ENCODE measurements at regions not wholly inside any gene's neighbourhood (a gene's known extent, or its start where the extent isn't known, plus 50 kb on each side); places are given as distances from the start of the nearest gene placed in this dataset.

DNA sequence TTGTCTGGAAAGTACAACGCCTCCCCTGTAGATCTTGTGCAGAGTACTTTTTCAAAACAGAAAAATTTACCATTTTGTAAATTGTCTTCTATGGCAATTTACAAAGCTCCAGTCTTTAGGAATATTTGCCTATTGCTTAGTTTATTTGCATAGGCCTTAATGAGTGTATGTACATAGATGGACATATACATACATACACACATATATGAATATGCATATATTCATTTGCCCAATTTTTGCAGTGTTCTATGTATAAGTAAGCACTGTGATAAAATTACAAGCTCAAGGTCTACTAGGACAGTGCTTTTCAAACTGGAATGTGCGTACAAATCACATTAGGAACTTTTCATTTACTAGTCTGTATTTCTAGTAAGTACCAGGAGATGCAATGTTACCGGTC is 301.3 kb upstream of the SMARCA2 start:
- no peak for DNase-seq

- DNase-seq: no peak
These were observed 297.3 kb upstream of the SMARCA2 start for GRCh38 chr9:1717882-1718281.

- no peak for DNase-seq
These were observed 296.3 kb upstream of the SMARCA2 start for GRCh38 chr9:1718836-1719235.

DNA sequence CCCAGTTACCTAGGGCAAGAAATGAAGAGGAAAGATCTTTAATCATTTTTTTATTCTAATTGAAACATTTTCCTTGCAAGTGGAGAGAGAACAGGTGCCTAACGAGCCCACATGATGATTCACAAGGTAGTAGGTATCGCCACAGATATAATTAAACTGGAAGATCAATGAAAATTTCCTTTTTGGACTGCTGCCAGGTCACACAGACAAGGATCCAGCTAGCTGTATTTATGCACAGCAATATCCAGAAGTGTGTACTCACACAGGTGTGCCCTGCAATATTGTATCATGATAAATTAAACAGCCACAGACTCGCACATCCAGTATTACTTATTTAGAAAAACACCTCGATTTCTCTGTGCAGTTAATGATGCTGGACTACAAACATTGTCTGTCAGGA is 294.0 kb upstream of the SMARCA2 start:
- no peak for DNase-seq

GRCh38 chr9:1722404-1722803 is 292.7 kb upstream of the SMARCA2 start:
- DNase-seq: no peak

GRCh38 chr9:1723522-1724015 is 291.6 kb upstream of the SMARCA2 start:
- no peak for DNase-seq

GRCh38 chr9:1726993-1727759 is 288.0 kb upstream of the SMARCA2 start:
- no peak for DNase-seq

GRCh38 chr9:1729631-1730030 is 285.5 kb upstream of the SMARCA2 start:
- no peak for DNase-seq

DNA sequence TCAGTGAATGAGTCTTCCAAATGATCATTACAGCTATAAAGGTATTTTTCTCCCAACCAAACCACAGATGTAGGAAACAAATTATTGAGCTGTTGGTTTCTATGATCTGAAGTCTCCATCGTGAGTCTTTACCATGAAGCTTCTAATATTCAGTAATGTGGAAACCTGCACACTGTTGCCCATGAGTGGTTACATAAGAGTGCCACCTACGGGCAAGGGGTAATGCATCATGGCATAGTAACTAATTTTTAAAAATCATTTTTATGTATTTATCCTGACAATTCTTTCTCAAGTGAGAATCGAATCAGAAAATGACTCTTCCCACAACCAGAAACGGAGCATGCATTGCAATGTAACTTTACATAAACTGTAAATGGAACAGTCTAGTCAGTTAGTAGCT is 282.5 kb upstream of the SMARCA2 start:
- DNase-seq: no peak

DNA sequence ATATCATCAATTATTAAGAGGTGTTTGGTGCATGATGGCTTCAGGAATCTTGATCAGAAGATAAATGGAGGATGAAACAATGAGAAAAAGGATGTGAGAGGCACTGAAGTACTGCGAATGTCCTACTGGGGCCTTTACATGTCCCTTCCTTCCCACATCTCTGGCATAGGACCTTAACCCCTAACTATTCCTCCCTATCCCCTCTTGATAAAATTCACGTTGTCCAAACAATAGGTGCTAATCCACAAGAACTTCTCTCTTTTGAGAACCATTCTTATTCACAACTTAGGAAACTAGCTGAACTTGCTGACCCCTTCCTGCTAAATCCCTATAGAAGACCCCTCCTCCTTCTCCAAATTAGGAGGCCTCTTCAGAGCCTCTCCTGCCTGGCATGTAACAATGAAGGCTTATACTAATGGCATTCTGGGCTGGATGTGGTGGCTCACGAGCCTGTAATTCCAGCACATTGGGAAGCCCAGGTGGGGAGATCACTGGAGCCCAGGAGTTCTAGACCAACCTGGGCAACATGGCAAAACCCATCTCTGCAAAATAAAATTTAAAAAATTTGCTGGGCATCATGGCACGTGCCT is 276.5 kb upstream of the SMARCA2 start:
- no peak for DNase-seq

- no peak for DNase-seq
These were observed 271.8 kb upstream of the SMARCA2 start for GRCh38 chr9:1743121-1743960.

GRCh38 chr9:1745980-1746379 is 269.2 kb upstream of the SMARCA2 start:
- DNase-seq: no peak

DNA sequence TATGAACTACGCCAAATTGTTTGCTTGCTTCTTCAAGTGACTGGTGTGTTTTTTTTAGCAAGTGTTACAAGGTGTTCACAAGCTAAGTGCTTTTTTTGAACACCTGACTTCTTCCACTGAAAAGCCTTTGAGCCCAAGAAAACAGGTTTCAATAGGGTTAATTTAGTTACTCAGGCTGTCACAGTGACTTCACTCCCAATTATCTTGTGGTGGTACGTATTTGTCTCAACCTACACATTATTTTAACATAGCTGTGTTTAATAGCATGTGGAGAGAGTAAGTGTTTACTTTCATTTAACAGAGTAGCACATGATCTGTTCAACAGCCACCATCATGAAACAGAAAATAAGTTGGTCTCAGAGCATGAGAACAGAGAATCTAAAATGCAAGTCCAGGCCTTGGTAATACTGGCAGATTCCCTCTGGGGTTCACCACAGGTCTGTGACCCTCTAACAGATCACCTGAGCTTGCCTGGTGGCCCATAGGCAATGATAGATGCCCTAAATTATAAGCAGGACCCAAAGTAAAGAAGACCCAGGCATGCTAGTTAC is 267.7 kb upstream of the SMARCA2 start:
- no peak for DNase-seq

DNA sequence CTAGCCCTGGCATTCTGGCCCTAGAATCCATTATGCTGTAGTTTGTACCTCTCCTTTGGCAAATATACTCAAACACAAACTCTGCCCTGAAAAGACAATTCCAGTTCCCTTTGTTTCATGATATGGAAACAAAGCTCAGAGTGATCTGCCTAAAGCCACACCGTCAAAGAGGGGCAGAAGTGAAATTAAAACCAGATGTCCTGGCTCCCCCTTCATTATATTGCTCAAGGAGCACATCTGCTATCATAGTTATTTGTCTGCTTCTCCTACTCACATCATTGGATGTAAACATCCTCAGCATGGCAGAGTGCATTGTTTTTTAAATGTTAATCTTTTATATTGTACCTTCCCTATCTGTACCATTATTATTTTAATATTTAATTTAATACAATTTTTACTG is 266.7 kb upstream of the SMARCA2 start:
- DNase-seq: no peak

DNA sequence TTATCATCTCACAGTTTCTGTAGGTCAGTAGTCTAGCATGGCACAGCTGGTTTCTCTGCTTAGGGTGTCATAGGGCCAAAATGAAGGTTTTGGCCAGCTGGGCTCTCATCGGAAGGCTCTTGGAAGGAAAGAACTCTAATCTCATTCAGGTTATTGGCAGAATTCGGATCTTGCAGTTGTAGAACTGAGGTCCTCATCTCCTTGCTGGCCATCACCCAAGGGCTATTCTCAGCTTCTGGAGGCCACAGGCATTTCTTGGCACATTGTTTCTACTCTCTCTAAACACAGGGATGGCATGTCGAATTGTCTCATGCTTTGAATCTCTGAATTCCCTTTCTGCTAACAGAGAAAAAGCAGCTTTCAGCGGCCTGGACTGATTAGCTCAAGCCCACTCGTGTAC is 258.0 kb upstream of the SMARCA2 start:
- no peak for DNase-seq

- DNase-seq: no peak
These were observed 256.1 kb upstream of the SMARCA2 start for GRCh38 chr9:1759009-1759408.

GRCh38 chr9:1759771-1760300 is 255.3 kb upstream of the SMARCA2 start:
- no peak for DNase-seq

DNA sequence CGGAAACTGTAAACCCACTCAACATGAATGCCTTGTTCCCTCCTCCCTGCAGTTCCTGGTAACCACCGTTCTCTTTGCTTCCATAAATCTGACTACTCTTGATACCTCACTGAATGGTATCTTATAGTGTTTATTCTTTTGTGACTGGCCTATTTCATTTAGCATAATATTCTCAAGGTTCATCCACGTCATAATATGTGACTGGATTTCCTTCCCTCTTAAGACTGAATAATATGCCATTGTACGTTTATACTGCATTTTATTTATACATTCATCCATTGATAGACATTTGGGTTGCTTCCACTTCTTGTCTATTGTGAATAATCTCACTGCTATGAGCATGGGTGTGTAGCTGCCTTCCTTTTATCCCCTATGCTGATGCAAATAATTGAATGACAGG is 253.3 kb upstream of the SMARCA2 start:
- no peak for DNase-seq

GRCh38 chr9:1766042-1766441 is 249.1 kb upstream of the SMARCA2 start:
- DNase-seq: no peak

- DNase-seq: no peak
These were observed 246.6 kb upstream of the SMARCA2 start for GRCh38 chr9:1768561-1768960.

DNA sequence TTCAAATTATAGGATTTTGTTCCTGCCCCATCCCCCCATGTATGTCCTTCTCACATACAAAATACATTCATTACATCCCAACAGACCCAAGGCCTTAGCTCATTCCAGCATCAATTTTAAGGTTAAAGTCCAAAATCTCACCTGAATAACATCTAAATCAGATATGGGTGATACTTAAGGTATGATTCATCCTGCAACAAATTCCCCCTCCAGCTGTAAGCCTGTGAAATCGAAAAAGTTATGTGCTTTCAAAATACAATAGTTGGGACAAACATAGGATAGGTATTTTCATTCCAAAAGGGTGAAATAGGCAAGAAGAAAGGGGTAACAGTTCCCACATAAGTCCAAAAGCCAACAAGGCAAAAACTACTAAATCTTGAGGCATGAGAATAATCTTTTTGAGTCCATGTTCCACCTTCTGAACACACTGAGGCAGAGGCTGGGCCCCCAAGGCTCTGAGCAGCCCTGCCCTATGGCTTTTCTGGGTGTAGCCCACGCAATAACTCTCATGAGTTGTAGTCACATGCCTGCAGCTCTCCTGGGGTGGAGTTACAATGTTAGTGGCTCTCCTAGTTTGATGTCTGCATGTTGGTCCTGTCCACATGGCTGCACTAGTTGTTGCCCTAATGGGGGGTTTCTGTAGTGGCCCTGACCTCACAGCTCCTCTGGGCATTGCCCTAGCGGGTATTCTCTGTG is 243.9 kb upstream of the SMARCA2 start:
- no peak for DNase-seq

GRCh38 chr9:1775230-1775629 is 239.9 kb upstream of the SMARCA2 start:
- DNase-seq: no peak

DNA sequence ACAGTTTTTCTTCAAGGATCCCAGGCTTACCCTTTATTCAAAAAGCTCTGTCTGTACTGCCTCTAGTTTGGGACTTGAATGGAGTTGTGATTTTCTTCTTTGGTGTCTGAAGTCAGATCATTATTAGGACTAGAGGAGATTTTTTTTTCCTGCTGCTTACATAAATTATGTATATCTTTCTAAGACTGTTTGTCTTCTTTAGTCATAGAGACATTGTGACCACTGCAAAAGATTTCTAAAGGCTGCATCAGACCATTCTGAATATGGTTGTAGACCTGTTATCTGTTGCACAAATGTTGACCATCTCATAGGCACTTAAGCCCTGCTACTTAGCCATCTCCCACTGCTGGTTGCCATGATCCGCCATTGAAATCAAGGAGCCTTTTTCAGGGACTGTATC is 238.5 kb upstream of the SMARCA2 start:
- no peak for DNase-seq

Measured in activated CD4-positive, alpha-beta T cell treated with anti-CD3 and anti-CD28 coated beads, Interleukin-2, amount 50 U/mL, for 4 hours (primary cell).